ENCODE measurements at regions not wholly inside any gene's neighbourhood (a gene's known extent, or its start where the extent isn't known, plus 50 kb on each side); places are given as distances from the start of the nearest gene placed in this dataset.

DNA sequence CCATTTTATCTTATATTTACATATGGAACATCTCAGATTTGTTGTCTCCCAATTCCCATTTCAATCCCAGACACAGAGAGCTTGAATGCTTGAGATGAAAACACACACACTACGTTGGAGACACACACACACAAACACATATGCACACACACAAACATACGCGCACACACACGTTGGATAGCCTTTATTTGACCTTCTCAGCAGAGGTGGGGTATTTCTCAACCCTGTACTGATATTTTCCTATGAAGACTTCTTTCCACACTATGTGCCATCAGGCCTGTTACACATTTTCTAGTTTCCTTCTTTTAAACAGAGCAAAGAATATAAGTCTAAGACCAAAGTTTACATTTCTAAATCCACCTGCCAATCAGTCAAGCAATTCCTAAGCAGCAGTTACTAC lies 291.0 kb downstream of the TAF11L14 start:
- Histone ChIP-seq H3K4me3 (no peak overlapping the region), H3K27ac (no peak overlapping the region), H3K27me3 (no peaks in the 10 kb centered on the region), H3K9me3 (no peaks in the 10 kb centered on the region), H3K36me3 (no peaks in the 10 kb centered on the region), H3K4me1 (no peaks in the 10 kb centered on the region)
- DNase-seq (no peak), ATAC-seq (no peak)
- in situ Hi-C loops (cut with MboI; ENCODE audit: low sequenced_read_pairs in 4 of 4) = no loop called here
- intact Hi-C loops (cut with DNase I; ENCODE audit: low total_unique reads) = no loop called here
- no peak for TF ChIP-seq CTCF (IDR thresholded peaks at IDR 0.05 in 4 of 5, conservative IDR thresholded peaks at IDR 0.05 in 1 of 5)
- TF ChIP-seq POLR2A (IDR thresholded peaks at IDR 0.05) = no peak

DNA sequence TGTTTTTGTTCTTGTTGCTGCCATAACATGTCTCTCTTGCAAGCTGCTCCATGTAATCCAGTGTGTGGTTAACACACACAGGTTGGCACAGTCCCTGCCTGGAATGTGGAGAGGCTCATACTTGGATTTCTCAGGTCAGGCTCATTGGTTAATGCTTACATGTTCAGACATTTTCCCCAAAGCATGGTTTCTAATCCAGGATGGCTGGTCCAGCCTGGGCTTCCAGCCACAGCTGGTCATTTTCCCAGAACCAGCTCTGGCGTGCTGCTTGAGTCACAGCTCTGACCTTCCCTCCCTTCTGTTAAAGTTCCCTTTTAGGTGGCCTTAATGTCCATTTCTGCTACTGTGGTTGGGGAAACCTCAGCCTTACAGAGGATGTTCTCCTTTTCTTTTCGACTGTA lies 294.3 kb downstream of the TAF11L14 start:
- no peak for DNase-seq

DNA sequence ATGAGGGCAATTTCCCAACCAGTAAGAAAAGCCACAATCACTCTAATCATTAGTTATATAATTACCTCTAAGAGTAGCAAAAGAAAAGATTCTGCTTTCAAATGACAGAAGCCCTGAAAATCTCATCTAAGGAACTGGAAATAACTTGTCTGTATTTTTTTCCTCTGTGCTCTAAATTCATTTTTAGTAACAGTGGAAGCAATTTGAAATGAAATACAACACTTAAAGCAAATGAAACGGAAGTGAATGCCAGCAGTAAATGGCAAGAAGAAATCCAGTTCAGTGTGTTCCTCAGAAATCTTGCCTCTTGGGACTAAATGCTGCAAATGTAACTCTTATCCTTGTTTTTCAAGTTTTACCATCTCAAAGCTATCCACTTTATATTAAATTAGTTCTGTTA lies 294.9 kb downstream of the TAF11L14 start:
- TF ChIP-seq CTCF (IDR thresholded peaks at IDR 0.05 in 4 of 5, conservative IDR thresholded peaks at IDR 0.05 in 1 of 5) = no peak
- TF ChIP-seq POLR2A (IDR thresholded peaks at IDR 0.05) = no peak
- in situ Hi-C loops (cut with MboI; ENCODE audit: low sequenced_read_pairs in 4 of 4) (no loop called here), intact Hi-C loops (cut with DNase I; ENCODE audit: low total_unique reads) (no loop called here)
- H3K27me3 ChIP-seq = no peaks in the 10 kb centered on the region
- H3K9me3 ChIP-seq = no peaks in the 10 kb centered on the region
- H3K27ac ChIP-seq = no peak overlapping the region
- ATAC-seq (no peak), DNase-seq (no peak)
- H3K4me1 ChIP-seq = no peaks in the 10 kb centered on the region
- no peak overlapping the region for H3K4me3 ChIP-seq
- H3K36me3 ChIP-seq = no peaks in the 10 kb centered on the region

More for the DNA sequence above, 294.3 kb downstream of the TAF11L14 start:
- Histone ChIP-seq H3K27ac (no peak overlapping the region), H3K36me3 (no peaks in the 10 kb centered on the region), H3K4me3 (no peak overlapping the region), H3K27me3 (no peaks in the 10 kb centered on the region), H3K4me1 (no peaks in the 10 kb centered on the region), H3K9me3 (no peaks in the 10 kb centered on the region)
- TF ChIP-seq CTCF (IDR thresholded peaks at IDR 0.05 in 4 of 5, conservative IDR thresholded peaks at IDR 0.05 in 1 of 5) (no peak), POLR2A (IDR thresholded peaks at IDR 0.05) (no peak)
- intact Hi-C loops (cut with DNase I; ENCODE audit: low total_unique reads) = no loop called here
- in situ Hi-C loops (cut with MboI; ENCODE audit: low sequenced_read_pairs in 4 of 4) = no loop called here
- no peak for ATAC-seq

DNA sequence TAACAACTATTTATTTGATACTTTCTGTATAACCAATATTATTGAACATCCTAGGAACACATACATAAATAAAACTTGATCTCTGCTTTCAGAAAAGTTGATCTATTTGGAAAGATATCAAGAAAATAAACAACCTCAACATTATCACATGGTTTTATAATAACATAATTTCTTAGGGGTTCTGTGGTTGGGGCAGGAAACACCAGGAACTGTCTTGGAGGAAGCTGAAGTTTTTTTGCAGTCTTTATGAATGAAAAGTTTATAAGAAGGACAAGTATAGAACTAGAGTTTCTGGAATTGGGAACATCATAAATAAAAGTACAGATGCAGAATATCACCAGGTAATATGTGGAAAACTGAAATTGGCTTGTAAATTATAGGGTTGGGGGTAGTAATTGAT lies 296.1 kb downstream of the TAF11L14 start:
- in situ Hi-C loops (cut with MboI; ENCODE audit: low sequenced_read_pairs in 4 of 4) = no loop called here
- no peaks in the 10 kb centered on the region for H3K4me1 ChIP-seq
- intact Hi-C loops (cut with DNase I; ENCODE audit: low total_unique reads) = no loop called here
- DNase-seq = no peak
- H3K4me3 ChIP-seq = no peak overlapping the region
- no peak overlapping the region for H3K27ac ChIP-seq
- TF ChIP-seq CTCF (IDR thresholded peaks at IDR 0.05 in 4 of 5, conservative IDR thresholded peaks at IDR 0.05 in 1 of 5) (no peak), POLR2A (IDR thresholded peaks at IDR 0.05) (no peak)
- ATAC-seq = no peak
- no peaks in the 10 kb centered on the region for H3K36me3 ChIP-seq
- no peaks in the 10 kb centered on the region for H3K9me3 ChIP-seq
- no peaks in the 10 kb centered on the region for H3K27me3 ChIP-seq

GRCh38 chr5:17944046-17944445 lies 309.8 kb downstream of the TAF11L14 start:
- TF ChIP-seq POLR2A (IDR thresholded peaks at IDR 0.05) (no peak), CTCF (IDR thresholded peaks at IDR 0.05 in 4 of 5, conservative IDR thresholded peaks at IDR 0.05 in 1 of 5) (no peak)
- no peaks in the 10 kb centered on the region for H3K36me3 ChIP-seq
- no peak for ATAC-seq
- H3K27me3 ChIP-seq = no peaks in the 10 kb centered on the region
- intact Hi-C loops (cut with DNase I; ENCODE audit: low total_unique reads) (no loop called here), in situ Hi-C loops (cut with MboI; ENCODE audit: low sequenced_read_pairs in 4 of 4) (no loop called here)
- DNase-seq = no peak
- no peak overlapping the region for H3K4me3 ChIP-seq
- H3K4me1 ChIP-seq = no peaks in the 10 kb centered on the region
- no peak overlapping the region for H3K27ac ChIP-seq
- no peaks in the 10 kb centered on the region for H3K9me3 ChIP-seq
